ENCODE measurements at regions not wholly inside any gene's neighbourhood (a gene's known extent, or its start where the extent isn't known, plus 50 kb on each side); places are given as distances from the start of the nearest gene placed in this dataset.

DNA sequence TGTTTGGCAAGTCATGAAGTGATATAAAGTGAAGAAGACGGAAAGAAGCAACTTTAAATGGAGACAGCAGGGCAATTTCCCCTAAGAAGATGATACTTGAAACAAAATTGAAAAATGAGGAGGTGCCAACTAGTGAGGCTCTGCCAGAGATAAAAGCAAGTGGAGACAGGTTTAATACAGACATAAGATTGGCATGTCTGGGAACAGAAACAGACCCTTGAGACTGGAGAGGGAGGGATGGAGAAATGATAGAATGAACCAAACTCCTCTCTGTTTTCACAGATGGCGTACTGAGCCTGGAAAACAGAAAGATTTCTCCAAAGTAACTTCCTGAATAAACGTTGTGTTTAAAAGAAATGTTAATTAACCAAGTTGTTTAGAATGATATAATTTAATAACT, 354.5 kb upstream of the ANO5 start:
- no peak for DNase-seq

DNA sequence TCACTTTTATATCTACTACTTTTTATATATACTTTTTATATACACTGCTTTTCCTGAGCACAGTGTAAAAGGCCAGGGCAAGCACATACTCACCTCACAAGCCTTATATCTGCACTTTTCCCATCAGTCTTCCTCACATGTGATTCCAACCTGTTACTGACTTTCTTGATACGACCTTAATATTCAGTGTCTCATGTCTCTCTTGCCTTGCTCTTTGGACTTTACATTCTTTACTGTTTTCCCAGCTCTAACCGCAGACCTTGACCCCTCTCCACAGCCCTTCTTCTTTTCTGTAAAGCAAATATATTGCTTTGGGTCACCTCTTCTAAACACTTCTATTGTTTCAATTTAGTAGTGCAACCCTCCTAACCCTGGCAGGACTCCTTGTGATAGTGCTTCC, 353.1 kb upstream of the ANO5 start:
- no peak for DNase-seq

DNA sequence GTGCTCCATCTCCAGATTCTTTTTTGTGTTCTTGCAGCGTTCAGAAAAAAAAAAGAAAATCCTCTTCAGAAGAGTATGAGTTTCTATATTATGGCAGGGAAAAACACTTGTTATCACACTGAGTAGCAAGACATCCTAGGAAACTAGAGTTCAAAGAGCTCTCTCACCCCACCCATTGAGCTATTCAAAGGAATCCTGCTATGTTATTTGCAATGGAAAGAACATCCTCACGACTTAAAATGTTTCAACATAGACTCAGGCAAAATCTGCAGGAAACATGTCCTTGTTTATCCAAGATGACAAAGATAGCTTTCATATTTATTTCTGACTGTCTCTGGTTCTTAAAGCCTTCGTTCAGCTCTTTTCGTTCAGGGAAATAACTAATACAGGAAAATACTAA, 331.6 kb upstream of the ANO5 start:
- DNase-seq: no peak

DNA sequence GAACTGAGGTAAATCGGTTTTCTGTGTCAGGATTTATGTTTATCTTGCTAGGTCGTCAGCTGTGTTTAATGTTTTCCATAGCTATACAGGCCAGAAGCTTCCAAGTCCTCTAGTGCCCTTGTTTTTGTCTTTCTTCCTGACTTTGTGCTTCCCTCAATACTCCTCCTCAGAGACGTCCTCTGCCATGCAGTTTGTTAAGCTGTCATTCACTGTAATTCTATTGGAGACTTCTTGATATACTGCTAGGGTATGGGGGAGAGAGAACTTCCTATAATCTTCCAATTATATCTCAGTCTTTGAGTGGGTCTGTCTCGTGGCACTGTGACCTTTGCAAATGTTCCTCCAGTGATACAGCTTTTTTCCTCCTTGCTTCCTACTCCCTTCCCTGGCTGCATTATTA, 327.3 kb upstream of the ANO5 start:
- no peak for DNase-seq

DNA sequence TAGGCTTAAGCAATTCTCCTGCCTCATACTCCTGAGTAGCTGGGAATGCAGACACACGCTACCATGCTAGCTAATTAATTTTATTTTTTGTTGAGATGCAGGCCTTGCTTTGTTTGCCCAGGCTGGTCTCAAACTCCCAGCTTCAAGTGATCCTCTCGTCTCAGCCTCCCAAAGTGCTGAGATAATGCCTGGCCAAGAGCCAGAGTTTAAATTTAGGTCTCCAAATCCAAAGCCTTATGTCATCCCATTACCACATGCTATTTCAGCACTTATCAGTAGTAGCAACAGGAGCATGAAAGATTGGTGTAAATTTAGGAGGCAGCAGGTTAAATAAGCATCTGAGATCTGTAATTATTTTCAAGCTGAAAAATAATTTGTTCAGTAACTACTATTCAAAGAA, 326.1 kb upstream of the ANO5 start:
- DNase-seq: no peak

DNA sequence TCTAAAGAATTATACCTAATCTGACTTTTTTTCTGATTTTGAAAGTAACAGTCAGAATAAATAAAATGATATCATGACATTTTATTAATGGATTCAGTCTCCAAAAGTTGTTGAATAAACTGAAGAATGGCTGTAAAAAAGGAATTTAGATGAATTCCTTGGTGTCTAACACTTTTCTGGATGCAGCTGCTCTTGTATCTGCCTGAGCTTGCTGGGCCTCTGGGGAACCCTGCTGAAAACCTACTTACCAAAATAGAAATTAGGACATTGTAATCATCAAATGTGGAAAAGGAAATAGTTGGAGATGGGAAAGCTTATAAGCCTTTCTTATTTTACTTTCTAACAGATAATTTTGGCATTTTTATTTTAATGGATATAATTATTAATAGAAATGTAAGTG, 315.7 kb upstream of the ANO5 start:
- no peak for DNase-seq

DNA sequence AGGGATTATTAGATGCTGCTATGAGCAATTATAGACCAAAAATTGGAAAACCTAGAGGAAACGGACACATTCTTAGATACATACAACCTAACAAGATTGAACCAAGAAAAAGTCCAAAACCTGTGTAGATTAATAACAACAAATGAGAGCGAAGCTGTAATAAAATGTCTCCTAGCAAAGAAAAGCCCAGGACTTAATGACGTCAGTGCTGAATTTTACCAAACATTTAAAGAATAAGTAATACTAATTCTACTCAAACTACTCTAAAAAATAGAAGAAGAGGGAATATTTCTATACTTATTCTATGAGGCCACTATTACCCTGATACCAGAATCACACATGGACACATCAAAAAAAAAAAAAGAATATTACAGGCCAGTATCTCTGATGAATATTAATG, 309.5 kb upstream of the ANO5 start:
- no peak for DNase-seq

DNA sequence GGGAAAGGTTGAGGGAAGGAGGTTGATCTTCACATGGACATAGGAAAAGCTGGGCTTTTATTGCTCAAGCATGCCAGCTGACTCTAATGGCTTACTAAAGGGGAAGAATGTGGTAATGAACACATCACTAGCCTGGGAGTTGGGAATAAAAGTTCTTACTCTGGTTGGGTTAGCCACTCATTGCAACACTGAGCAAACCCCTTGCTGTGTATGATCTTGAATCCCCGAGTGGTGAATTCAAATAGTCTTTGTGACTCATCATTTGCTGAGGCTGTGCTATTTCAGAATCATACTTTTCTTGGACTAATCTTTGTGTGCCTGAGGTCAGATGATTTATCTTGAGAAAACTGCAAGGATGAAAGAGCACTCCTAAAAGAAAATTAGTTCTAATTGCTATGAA, 304.1 kb upstream of the ANO5 start:
- DNase-seq: no peak

DNA sequence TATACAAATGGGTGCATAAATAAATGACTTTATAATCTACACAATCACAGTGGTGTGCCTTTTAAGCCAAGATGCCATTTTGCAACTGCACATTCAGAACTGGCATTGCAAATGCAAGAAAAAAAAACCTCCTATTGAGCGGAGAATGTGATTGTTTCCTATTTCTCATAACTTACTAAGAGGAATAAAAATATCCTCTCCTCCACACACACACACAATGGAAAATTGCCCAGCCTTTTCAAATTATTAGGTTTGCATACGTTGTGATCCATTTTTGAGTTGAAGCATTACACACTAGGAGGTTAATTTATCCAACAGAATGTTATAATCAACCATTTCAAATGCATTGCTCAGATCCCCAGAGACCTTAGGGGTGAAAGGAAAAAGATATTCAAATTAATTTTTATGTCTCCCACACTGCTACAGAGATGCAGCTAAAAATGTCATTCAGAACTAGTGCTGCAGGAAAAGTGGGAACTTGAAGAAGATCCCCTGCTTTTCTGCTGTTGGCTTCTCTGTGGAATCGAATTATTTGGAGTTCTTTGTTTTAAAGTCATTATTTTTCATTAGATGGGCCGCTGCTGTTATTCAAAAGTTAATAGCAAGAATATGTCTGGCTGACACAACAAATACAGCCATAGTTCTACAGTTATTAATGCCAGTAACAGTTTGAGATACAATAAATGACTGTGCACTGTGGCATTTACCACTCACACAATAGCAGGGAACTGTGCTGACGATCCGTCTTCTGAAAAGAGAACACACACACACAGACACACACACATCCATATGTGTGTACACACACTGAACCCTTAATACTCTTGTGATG, 299.9 kb upstream of the ANO5 start:
- DNase-seq: no peak

DNA sequence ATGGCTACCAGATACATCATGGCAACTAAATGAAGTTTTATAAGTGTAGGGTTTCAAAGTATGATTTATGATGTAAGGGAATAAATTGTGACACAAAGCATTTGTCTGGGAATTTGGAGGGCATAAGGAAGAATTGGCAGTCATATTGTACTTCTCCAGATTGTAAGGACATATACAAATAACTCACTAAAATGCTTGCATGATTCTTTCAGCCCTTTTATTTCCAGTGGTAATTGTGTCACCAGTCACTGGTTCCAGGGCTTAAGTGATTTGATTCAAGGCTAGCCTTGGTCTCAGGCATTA, 299.4 kb upstream of the ANO5 start:
- DNase-seq: no peak

DNA sequence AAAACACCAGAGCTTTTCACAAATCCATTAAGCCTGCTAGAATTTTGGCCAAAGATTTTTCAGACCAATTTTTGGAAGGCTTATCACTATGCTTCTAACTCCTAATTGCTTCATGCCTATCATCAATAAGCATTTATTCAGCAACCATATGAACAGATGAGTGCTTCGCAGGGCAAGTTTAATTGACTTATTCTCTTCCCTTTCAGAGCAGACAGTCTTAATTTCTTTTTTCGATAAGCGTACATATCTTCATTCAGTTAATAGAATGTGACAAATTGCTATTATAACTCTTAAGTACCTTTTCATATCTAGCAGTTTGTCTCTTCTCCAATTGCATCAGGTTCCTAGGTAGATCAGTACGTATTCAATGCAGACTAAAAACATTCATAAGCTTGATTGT, 298.4 kb upstream of the ANO5 start:
- no peak for DNase-seq

DNA sequence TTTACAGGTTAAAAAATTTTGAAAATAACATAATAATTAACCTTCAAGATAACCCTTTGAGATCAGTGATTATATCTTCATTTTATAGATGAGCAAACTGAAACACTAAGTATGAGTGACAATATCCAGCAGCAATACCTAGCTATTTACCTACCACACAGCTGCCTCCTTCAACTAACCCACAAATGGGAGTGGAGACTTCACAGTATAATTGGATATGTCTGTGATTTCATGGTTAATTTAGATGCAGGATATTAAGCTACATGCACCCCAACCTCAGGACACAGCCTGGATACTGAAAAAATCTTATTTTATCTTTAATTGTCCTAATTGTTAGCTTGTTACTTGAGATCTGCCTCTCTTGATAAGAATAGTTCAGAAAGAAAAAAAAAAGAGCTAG, 297.2 kb upstream of the ANO5 start:
- no peak for DNase-seq

DNA sequence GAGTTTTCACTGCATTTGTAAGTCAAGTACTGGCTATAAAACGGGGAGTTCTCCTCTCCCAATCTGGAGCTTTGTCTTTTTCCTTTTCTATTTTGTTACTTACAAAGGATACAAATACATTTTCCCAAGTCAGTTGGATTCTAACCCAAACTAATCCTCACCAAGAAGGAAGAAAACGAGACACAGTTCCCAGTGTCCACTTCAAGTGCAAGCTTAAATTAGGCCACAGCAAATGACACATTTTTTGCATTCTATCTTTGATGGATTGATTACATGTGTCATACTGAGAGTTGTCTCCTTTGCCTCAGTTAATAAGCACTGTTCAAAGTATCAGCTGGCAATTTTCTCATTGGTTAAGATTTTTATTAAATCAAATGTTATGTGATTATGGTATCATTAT, 296.7 kb upstream of the ANO5 start:
- no peak for DNase-seq

DNA sequence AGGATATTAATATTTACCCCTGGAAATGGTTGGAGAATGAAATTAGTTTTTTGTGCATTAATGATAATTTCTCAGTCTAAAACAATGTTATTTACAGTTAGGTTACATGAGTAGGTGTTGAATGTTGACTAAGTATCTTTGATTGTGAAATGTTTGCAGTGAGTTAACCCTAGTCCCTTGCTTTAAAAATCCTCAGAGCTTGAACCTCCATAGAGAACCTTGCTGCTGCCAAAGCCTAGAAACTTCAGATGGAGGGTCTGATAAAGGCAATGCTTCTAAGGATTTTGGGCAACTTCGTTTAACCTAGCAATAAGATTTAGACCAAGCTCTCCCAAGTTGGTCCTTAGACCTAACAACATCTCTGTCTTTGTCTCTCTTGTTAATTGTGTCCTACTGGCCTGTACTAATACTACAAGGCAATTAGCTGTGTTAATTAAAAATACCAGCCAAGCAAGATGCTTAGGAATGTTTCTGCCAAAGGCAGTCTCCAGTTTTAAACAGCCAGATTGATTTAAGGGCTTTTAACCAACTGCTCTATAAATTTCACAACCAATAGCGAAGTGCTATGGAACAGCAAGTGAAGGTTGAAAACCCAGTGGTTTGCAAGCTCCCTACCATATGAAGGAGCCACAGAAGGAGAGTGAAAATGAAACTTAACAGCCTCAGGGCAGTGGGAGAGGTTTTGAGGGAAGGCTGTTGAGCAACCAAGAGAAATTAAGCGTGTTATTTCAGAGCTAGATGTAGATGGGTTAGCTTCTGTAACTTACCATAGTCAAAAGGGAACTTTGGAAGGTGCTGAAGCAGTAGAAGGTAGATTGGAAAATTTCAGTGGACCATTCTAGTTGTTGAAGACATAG, 295.9 kb upstream of the ANO5 start:
- no peak for DNase-seq

DNA sequence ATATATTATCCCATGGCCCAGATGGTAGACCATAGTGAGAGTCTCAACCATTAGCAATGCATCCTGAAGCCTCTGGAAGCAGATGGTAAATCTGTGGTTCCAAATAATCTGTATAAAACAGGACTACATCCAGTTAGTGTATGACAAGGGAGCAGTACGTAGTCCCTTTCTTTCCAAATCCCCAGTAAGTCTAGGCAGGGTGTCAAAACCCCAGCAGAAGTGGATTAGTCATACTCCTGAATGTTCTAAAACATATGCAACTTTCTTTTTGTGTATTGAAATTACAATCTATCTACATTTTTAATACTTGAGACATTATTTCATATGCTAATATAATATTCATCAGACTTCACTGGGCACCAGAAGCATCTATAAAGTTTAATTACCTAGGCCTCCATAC, 295.1 kb upstream of the ANO5 start:
- no peak for DNase-seq

DNA sequence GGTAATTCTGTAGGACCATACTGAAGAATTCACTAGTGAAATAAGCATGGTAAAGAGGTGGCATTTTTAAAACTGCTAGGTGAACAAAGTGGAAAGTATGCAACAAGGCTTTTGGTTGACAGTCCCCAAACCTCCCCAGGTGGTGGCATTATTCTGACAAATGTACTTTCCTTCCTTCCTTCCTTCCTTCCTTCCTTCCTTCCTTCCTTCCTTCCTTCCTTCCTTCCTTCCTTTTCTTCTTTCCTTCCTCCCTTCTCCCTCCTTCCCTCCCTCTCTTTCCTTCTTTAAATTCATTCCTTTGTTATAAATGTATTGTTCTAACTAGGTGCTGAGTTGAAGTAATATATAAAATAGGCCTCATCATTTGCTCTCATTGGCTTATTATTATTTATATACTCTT, 284.7 kb upstream of the ANO5 start:
- no peak for DNase-seq

DNA sequence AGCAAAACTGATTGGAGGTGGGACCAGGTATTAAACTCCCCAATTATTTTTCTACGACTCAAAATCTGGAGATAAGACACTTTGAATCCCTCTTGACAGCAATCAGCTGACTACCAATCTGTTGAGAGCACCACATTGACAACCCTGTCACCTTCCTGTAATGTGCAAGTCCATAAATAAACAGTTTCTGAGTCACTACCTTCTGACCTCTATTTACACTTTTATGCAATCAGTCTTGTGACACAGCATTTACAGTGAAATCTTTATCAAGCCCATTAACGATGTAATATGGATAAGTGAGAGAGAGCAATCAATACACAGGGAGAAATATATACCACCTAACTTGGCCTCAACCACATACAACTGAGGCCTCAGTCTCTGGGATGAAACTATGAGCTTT, 283.7 kb upstream of the ANO5 start:
- no peak for DNase-seq

DNA sequence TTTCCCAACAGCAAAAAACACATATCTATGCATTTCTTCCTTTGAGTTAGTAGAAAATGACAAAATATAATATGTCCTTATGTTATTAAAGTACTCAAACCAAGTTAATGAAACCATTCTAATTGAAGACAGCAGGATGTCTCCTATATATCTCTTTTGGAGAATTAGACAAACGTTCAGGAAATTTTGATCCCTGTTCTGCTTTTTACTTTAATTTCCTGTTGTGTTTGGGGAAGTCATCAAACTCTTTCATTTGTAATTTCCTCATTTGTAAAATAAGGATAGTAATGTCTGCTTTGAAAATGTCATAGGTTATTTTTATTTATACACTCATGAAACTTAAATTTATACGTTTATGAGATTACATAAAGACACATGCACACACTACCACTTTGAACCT, 281.8 kb upstream of the ANO5 start:
- no peak for DNase-seq

DNA sequence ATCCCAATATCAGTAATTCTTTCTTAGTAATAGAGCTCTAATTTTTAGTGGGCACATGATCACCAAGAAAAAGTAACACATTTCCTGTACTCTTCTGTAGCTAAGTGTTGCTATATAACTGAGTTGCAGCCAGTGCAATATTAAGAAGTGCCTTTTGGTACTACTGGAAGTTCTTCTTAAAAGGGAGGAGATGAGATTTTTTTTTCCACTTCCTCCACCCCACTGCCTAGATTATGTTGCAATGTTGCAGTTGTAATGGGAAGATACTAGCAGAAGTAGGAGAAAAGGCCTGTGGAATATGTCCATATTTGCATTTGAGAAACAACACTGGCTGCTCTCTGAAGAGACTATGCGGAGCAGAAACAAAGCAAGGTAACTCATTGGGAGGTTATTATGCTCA, 280.6 kb upstream of the ANO5 start:
- DNase-seq: no peak

DNA sequence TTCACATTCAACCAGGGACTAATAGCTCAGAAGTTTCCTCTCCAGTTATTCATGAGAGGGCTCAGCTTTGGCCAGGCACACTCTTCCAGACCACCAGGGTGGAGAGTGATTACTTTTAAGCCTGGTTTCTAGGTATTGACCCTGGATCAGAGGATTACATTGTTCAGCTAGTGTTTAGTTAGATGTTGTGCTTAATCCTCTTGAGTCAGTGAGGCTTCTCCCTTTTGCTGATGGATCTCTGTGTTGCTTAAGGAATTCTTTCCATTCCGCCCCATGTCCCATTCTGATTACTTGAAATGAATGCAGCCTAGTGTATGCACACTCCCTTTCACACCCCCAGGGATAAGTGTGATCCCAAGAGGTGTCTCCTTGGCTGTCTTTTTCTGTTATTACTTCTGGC, 271.7 kb upstream of the ANO5 start:
- no peak for DNase-seq

DNA sequence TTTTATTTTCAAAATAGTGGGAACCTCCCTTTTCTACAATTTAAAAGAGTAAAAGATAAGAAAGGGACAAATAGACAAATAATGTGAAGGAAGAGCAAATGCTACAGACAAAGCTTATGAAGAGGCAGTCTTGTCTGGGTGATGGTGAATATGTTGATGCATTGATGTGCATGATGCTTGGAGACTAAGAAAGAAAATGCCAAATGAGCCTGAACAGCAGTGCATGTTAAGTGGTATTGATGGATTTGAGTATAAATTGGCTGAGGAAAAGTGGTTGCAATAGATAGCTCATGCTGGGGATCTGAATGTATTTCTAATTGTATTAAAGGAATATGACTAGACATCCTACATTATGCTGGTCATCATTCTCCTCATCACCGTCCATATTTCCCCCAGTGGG, 268.6 kb upstream of the ANO5 start:
- no peak for DNase-seq

DNA sequence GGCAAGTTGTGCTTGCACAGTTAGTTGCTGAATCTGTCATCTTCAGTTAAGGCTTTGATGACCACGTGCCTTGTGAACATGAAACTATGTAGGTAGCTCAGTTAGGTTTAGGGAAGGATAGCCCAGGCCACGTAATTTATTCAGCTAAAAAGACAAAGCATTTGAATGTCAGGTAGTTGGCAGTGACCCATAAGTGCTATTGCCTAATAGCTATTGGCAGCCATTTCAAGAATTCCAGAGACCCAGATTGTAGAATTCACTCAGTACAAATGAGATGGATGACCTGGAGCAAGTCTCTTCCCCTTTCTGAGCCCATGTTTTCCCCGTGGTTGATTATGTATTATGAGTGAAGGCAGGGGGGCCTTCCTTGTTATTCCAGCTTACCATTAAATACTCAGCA, 265.3 kb upstream of the ANO5 start:
- DNase-seq: no peak

DNA sequence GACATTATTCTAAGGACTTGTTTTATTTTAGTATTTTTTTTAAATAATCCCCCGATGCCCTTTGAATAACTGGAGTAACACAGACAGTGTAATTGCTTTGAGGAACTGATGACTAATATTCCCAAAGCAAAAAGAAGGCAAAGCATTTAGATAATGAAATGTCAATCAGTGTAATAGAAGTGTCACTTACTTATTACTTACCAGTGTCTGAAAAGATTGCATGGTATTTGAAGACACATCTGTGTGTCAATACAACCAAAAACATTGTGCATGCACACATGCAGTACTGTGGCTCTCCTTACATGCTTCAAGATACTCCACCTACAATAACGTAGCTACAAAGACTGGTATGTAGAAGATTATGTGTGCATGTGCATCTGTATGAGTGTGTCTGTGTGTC, 264.0 kb upstream of the ANO5 start:
- no peak for DNase-seq

DNA sequence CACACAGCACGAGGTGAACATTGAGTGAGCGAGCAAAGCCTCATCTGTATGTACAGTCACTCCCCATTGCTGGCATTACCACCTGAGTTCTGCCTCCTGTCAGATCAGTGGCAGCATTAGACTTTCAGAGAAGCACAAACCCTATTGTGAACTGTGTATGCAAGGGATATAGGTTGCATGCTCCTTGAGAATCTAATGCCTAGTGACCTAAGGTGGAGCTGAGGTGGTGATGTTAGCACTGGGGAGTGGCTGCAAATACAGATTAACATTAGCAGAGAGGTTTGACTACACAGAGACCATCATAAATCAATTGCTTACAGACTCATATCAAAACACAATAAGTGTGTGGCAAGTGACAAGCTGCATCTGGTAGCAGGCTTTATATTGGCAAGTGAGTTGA, 262.5 kb upstream of the ANO5 start:
- DNase-seq: no peak

All from T-helper 2 cell (primary cell).